ENCODE measurements at regions not wholly inside any gene's neighbourhood (a gene's known extent, or its start where the extent isn't known, plus 50 kb on each side); places are given as distances from the start of the nearest gene placed in this dataset.

- no peak for TF ChIP-seq POLR2A (IDR thresholded peaks at IDR 0.05; ENCODE audit: low read length)
- TF ChIP-seq GATA1 (IDR thresholded peaks at IDR 0.05; ENCODE audit: low read depth, low read length): no peak
Observed at GRCh38 chr3:116841003-116841735, 131.6 kb downstream of the TUSC7 start.
